ENCODE measurements at regions not wholly inside any gene's neighbourhood (a gene's known extent, or its start where the extent isn't known, plus 50 kb on each side); places are given as distances from the start of the nearest gene placed in this dataset.
A peak's percentile ranks its signal among the peaks of the same experiment; 100 is the strongest.

- peak overlapping the region; percentile 84 for H3K27ac ChIP-seq
Observed at GRCh38 chr11:122210367-122210997, 94.5 kb upstream of the BLID start.

GRCh38 chr11:122209619-122210366 is 93.8 kb upstream of the BLID start:
- Histone ChIP-seq H3K27me3 (replicated peaks) (no peaks in the 10 kb centered on the region), H3K27ac (peak overlapping the region; percentile 84), H3K36me3 (replicated peaks) (no peaks in the 10 kb centered on the region), H3K4me3 (ENCODE audit: low read depth, low read length) (no peak overlapping the region)
- DNase-seq: peak; percentile 94
- in situ Hi-C loops (cut with HindIII; ENCODE audit: low pct_ligation_motif_present, low sequenced_read_pairs): no loop called here
- TF ChIP-seq CTCF (IDR thresholded peaks at IDR 0.05; ENCODE audit: low read depth, low read length, missing control alignments): no peak

More at GRCh38 chr11:122210367-122210997, 94.5 kb upstream of the BLID start:
- Histone ChIP-seq H3K27me3 (replicated peaks) (no peaks in the 10 kb centered on the region), H3K4me3 (ENCODE audit: low read depth, low read length) (no peak overlapping the region), H3K36me3 (replicated peaks) (no peaks in the 10 kb centered on the region)
- TF ChIP-seq CTCF (IDR thresholded peaks at IDR 0.05; ENCODE audit: low read depth, low read length, missing control alignments): no peak
- in situ Hi-C loops (cut with HindIII; ENCODE audit: low pct_ligation_motif_present, low sequenced_read_pairs): no loop called here
- no peak for DNase-seq

GRCh38 chr11:122207921-122208764 is 92.1 kb upstream of the BLID start:
- peak; percentile 50 for DNase-seq
- Histone ChIP-seq H3K36me3 (replicated peaks) (no peaks in the 10 kb centered on the region), H3K4me3 (ENCODE audit: low read depth, low read length) (no peak overlapping the region), H3K27me3 (replicated peaks) (no peaks in the 10 kb centered on the region), H3K27ac (peak overlapping the region; percentile 84)
- TF ChIP-seq CTCF (IDR thresholded peaks at IDR 0.05; ENCODE audit: low read depth, low read length, missing control alignments): no peak
- in situ Hi-C loops (cut with HindIII; ENCODE audit: low pct_ligation_motif_present, low sequenced_read_pairs): no loop called here

GRCh38 chr11:122207505-122207904 is 91.5 kb upstream of the BLID start:
- Histone ChIP-seq H3K27ac (peak overlapping the region; percentile 84), H3K36me3 (replicated peaks) (no peaks in the 10 kb centered on the region), H3K27me3 (replicated peaks) (no peaks in the 10 kb centered on the region), H3K4me3 (ENCODE audit: low read depth, low read length) (peak overlapping the region; percentile 18)
- TF ChIP-seq CTCF (IDR thresholded peaks at IDR 0.05; ENCODE audit: low read depth, low read length, missing control alignments): no peak
- DNase-seq: peak; percentile 52
- in situ Hi-C loops (cut with HindIII; ENCODE audit: low pct_ligation_motif_present, low sequenced_read_pairs): no loop called here

GRCh38 chr11:122205036-122205435 is 89.0 kb upstream of the BLID start:
- no peaks in the 10 kb centered on the region for H3K27me3 ChIP-seq (replicated peaks)
- DNase-seq: peak; percentile 52
- in situ Hi-C loops (cut with HindIII; ENCODE audit: low pct_ligation_motif_present, low sequenced_read_pairs): no loop called here
- H3K27ac ChIP-seq: peak overlapping the region; percentile 74
- no peaks in the 10 kb centered on the region for H3K36me3 ChIP-seq (replicated peaks)
- TF ChIP-seq CTCF (IDR thresholded peaks at IDR 0.05; ENCODE audit: low read depth, low read length, missing control alignments): no peak
- H3K4me3 ChIP-seq (ENCODE audit: low read depth, low read length): no peak overlapping the region
